ENCODE measurements at regions not wholly inside any gene's neighbourhood (a gene's known extent, or its start where the extent isn't known, plus 50 kb on each side); places are given as distances from the start of the nearest gene placed in this dataset.

GRCh38 chr9:135021393-135021789 is 66.1 kb upstream of the OLFM1 start:
- TF ChIP-seq, protein P1, sequence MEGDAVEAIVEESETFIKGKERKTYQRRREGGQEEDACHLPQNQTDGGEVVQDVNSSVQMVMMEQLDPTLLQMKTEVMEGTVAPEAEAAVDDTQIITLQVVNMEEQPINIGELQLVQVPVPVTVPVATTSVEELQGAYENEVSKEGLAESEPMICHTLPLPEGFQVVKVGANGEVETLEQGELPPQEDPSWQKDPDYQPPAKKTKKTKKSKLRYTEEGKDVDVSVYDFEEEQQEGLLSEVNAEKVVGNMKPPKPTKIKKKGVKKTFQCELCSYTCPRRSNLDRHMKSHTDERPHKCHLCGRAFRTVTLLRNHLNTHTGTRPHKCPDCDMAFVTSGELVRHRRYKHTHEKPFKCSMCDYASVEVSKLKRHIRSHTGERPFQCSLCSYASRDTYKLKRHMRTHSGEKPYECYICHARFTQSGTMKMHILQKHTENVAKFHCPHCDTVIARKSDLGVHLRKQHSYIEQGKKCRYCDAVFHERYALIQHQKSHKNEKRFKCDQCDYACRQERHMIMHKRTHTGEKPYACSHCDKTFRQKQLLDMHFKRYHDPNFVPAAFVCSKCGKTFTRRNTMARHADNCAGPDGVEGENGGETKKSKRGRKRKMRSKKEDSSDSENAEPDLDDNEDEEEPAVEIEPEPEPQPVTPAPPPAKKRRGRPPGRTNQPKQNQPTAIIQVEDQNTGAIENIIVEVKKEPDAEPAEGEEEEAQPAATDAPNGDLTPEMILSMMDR (IDR thresholded peaks at IDR 0.05): no peak
- no peak for TF ChIP-seq ZFX (IDR thresholded peaks at IDR 0.05; ENCODE audit: borderline replicate concordance)

Measured in 22Rv1 (cell line).